HG02885 (cell line): ENCODE measurements at regions not wholly inside any gene's neighbourhood (a gene's known extent, or its start where the extent isn't known, plus 50 kb on each side); places are given as distances from the start of the nearest gene placed in this dataset.
"Not testable (repeated sequence)": the region's sequence is repeated elsewhere in the genome, so short reads cannot be mapped to it uniquely, and the experiment has no call there.

Experiments used
- ATAC-seq: cut with Tn5 transposase; IDR thresholded peaks from one replicate; pipeline ENCODE4 v1.9.1; 2021; ENCODE audit warnings: mild to moderate bottlenecking; ENCODE audit not compliant: unreplicated experiment, poor library complexity

- no peak for ATAC-seq
Observed at GRCh38 chr13:42373048-42373812, 101.3 kb downstream of the AKAP11 start.

GRCh38 chr13:42375663-42376062 is 103.7 kb downstream of the AKAP11 start:
- no peak for ATAC-seq

- peak; percentile 81 for ATAC-seq
Observed at GRCh38 chr13:42377640-42378382, 105.9 kb downstream of the AKAP11 start.

GRCh38 chr13:42378383-42378780 is 106.4 kb downstream of the AKAP11 start:
- peak; percentile 31 for ATAC-seq

GRCh38 chr13:42379241-42379640 is 107.3 kb downstream of the AKAP11 start:
- no peak for ATAC-seq

DNA sequence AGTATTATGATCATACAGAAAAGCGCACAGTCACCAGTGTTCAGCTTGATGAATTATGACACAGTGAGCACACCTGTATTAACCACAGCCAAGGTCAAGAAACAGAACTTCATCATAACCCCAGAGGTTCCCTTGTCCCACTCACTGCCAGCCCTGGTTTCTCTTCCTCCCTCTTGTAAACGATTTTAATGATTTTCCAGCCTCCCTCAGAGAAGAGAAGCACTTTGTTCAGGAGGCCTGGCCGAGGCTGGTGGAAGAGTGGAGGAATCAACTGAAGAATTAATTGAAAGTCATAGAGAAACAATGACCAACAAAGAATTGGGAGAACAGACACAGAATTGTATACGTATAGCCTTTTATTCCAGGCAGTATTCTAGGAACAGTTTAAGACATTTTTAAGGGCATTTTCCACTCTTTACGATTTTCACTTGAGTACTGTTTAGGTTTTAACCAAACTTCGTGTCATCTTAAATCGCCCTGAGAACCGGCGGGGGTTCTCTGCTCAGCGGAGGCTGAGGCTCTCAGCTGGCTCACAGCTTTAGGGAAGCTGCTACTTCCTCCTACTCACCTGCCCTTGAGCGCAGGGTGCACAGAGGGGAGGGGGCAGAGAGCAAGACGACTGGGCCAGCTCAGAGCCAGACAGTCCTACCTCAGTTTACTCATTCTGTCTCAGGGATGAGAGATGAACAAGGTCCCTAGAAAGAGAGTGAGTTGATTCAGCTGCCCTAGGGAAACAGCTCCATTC is 108.6 kb downstream of the AKAP11 start:
- peak; percentile 57 for ATAC-seq

DNA sequence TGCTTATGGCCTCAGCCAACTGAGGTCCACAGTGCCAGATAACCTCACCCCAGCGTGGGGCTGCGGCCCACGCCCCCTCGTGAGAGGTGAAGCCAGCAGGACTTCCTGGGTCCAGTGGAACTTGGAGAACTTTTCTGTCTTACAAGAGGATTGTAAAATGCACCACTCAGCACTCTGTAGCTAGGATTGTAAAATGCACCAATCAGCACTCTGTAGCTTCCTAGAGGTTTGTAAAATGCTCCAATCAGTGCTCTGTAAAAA is 109.1 kb downstream of the AKAP11 start:
- no peak for ATAC-seq

DNA sequence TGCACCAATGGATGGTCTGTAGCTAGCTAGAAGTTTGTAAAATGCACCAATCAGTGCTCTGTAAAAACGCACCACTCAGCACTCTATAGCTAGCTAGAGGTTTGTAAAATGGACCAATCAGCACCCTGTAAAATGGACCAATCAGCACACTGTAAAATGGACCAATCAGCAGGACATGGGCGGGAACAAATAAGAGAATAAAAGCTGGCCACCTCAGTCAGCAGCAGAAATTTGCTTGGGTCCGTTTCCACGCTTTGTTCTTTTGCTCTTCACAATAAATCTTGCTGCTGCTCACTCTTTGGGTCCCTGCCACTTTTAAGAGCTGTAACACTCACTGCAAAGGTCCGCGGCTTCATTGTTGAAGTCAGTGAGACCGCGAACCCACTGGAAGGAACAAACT is 109.5 kb downstream of the AKAP11 start:
- ATAC-seq, result not testable (repeated sequence)

GRCh38 chr13:42383025-42383424 is 111.1 kb downstream of the AKAP11 start:
- ATAC-seq, result no peak

DNA sequence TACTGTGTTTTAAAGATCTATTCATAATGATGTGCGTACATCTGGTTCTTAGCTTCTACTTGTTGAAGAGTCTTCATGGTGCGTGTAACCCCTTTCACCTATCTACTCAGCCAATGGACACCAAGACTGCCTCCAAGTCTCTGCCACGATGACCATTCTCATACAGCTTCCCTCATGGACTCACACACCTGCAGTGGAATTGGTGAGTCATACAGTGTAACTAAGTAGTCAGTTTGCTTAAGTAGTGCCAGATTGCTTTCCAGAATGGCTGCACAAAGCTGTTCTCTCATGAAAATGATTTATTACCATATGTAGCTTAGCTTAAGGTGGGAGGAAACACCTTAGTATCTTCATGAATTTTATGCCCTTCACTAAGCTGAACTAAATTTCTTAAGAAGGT is 112.3 kb downstream of the AKAP11 start:
- ATAC-seq, result no peak

DNA sequence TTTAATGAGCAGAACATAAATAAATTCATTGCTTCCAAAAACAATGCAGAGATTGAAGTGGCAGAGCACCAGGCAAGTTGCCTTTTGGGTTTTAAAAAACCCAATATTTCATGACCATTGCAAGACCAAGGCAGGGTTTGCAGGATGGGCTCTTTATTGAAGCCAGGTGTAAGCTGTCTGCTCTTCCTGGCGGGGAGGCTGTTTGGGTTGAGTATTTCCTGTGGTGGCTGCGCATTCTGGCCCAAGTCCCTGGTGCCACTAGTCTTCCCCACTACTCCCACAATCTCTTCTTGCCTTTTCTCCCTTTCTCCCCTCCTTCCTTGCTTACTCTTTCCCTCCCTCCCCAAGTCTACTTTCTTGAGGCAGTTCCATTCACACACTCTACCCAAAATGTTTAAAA is 116.4 kb downstream of the AKAP11 start:
- no peak for ATAC-seq

DNA sequence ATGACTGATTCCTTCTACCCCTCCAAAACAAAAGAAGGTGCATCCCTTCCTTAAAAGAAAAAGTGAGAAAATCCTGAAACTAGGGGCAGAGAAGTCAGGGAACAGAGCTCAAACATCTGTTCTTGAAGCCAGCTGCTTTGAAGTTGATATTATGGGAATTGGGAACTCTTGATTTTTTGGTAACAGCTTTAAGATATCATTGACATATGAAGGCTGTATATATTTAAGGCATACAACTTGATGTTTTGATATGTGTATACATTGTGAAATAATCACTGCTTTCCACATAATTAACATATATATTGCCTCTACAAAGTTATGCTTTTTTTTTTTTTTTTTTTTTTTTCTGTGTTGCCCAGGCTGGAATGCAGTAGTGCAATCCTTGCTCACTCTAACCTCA is 117.1 kb downstream of the AKAP11 start:
- no peak for ATAC-seq

- no peak for ATAC-seq
Observed at GRCh38 chr13:42392180-42392579, 120.2 kb downstream of the AKAP11 start.

GRCh38 chr13:42392716-42393572 is 121.0 kb downstream of the AKAP11 start:
- ATAC-seq, result peak; percentile 34

DNA sequence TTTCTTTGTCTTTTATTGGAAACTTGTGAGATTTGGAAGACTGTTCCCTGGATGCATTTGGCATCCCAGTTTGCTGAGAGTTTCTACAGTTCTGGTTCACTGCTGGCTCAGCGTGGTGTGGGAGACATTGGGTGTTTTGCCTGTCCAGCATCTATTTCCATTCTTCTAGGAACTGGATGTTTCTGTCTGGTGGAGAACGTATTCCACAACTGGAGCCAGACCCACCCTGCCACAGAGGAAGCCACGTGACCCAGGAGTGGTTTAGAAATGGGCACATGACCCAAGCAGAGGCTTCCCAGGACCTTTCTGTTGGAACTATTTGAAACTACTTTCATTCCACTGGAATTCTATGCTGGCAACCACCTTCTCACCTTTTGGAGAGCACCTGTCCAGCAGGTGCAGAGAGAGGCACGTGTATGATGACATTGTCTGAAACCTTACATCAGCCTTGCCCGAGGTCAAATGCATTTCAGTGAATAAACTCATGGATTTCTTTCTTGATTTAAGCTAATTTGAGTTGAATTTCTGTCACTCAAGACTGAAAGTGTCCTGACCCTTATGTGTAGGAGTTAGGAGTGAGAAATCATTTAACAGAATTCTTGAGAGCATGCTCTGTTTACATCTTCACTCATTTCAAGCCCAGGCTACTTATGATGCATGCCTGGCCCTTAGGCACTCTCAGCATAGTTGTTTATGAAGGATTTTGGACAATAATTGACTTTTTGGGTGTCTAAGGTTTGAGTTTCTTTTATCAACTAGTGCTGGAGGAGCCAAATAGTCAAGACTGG is 121.8 kb downstream of the AKAP11 start:
- peak; percentile 41 for ATAC-seq

GRCh38 chr13:42394361-42394708 is 122.4 kb downstream of the AKAP11 start:
- ATAC-seq, result no peak

DNA sequence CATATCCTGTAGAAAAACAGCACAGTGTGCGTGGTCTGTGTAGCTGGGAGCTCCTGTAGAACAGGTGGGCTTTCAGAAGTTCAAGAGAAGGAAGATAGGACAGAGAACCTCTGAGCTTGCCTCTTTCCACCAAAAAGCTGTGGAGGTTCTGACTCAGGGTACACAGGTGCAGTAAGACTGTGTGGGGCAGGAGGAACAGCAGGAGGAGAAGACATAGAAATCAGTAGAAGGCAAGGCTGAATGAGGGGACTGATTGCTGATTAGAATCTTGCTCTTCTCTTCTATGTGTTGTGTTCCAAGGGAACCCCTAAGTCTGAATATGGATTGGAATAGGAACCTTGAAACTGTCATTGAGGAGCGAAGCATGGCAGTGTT is 122.7 kb downstream of the AKAP11 start:
- ATAC-seq, result no peak

DNA sequence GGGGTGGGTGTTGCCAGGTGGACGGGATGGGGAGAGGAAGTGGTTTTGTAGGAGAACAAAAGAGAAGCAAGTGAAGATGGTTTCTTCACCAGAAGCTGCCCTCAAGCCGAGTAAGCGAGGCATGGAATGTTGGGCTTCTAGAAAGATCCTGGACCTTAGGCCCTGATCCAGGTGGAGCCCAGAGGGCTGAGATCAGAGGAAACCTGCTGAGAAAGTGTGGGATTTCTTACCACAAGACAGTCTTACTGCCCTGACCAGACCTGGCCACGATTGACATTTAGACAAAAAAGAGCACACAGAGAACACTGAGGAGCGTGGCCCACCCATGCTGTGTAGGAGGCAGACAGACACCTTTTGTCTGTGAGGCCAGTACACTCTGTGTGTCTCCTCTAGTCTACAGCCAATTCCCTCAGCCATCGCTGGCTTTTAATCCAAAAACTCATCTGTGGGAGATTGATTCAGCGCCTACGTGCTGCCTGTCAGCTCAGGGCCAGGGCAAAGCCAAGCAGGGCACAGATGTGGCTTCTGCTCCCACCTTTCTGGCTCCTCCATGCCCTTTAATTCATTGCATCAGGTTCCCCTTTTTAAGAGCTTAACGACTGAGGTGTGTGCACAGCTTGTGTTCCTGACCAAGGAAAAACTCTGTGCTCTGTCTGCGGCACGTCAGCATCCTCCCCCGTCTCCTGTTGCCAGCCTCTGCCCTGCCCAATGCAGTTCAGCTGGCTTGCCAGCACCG is 123.3 kb downstream of the AKAP11 start:
- ATAC-seq, result no peak

DNA sequence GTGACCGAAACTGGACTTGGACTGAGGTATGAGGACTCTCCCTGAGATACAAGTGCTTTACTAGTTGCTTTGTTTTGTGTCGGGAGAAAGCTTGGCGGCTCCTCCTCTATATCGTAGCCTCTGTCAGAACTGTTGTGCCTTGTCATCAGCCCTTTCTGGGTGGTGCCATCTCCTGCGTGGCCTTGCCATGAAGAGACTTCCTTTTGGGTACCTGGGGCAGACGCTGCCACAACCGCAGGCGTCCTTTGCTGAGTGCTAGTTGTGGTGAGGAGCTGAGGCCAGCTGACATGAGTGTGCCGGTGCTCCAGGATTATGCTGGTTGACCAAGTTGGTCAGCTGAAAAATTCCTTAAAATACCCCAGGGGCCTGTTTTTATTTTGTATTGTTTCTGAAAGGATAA is 124.5 kb downstream of the AKAP11 start:
- ATAC-seq, result peak; percentile 27
